Karpas-422 (cell line): ENCODE measurements at regions not wholly inside any gene's neighbourhood (a gene's known extent, or its start where the extent isn't known, plus 50 kb on each side); places are given as distances from the start of the nearest gene placed in this dataset.

Experiments
- DNase-seq: peaks from one replicate; pipeline ENCODE4 v3.0.0-alpha.2; 2015
- H2AFZ ChIP-seq: fragments of 200-600 bp; sonication (generic); 2 replicates; pipeline ENCODE4 v1.6.1; 2014; ENCODE audit warnings: antibody characterized with exemption, low read length, mixed read lengths
- H3K27ac ChIP-seq: fragments of 200-600 bp; sonication (generic); 2 replicates; pipeline ENCODE4 v1.5.1; 2014; ENCODE audit warnings: mild to moderate bottlenecking, low read length, moderate library complexity
- H3K27me3 ChIP-seq: fragments of 200-600 bp; sonication (generic); 2 replicates; pipeline ENCODE4 v1.6.1; 2014; ENCODE audit warnings: low read length, mixed read lengths
- H3K36me3 ChIP-seq: fragments of 200-600 bp; sonication (generic); 2 replicates; pipeline ENCODE4 v1.6.1; 2014; ENCODE audit warnings: low read length, mixed read lengths; ENCODE audit not compliant: insufficient read depth
- H3K4me1 ChIP-seq: fragments of 200-600 bp; sonication (generic); 2 replicates; pipeline ENCODE4 v1.6.1; 2014; ENCODE audit warnings: mild to moderate bottlenecking, low read length, mixed read lengths
- H3K4me2 ChIP-seq: fragments of 200-600 bp; sonication (generic); 2 replicates; pipeline ENCODE4 v1.6.1; 2014; ENCODE audit warnings: low read length, low read depth, mild to moderate bottlenecking; ENCODE audit not compliant: poor library complexity, severe bottlenecking
- H3K4me3 ChIP-seq: fragments of 200-600 bp; sonication (generic); 2 replicates; pipeline ENCODE4 v1.5.1; 2014; ENCODE audit warnings: mild to moderate bottlenecking, antibody characterized with exemption, low read length, mixed read lengths
- H3K79me2 ChIP-seq: fragments of 200-600 bp; sonication (generic); 2 replicates; pipeline ENCODE4 v1.6.1; 2014; ENCODE audit warnings: mild to moderate bottlenecking, low read length, mixed read lengths
- H3K9ac ChIP-seq: fragments of 200-600 bp; sonication (generic); 2 replicates; pipeline ENCODE4 v1.6.0; 2014; ENCODE audit warnings: low read length
- H3K9me2 ChIP-seq: fragments of 200-600 bp; sonication (generic), shearing (Covaris generic); replicated peaks from 2 replicates; pipeline ENCODE4 v1.6.0; 2014; ENCODE audit warnings: mild to moderate bottlenecking, low read length, moderate library complexity; ENCODE audit not compliant: insufficient read depth
- H3K9me3 ChIP-seq: fragments of 300-700, 200-600 bp; sonication (generic); 2 replicates; pipeline ENCODE4 v1.6.1; 2014; ENCODE audit warnings: low read length, mixed read lengths
- H4K20me1 ChIP-seq: fragments of 200-600 bp; sonication (generic); 2 replicates; pipeline ENCODE4 v1.6.1; 2014; ENCODE audit warnings: mild to moderate bottlenecking, antibody characterized with exemption, low read length, low read depth; ENCODE audit not compliant: insufficient read depth

- Histone ChIP-seq H2AFZ (no peak overlapping the region), H3K79me2 (no peaks in the 10 kb centered on the region), H3K4me3 (no peak overlapping the region), H3K9me2 (no peaks in the 10 kb centered on the region), H3K27me3 (no peaks in the 10 kb centered on the region), H3K9ac (no peak overlapping the region), H3K4me1 (no peaks in the 10 kb centered on the region), H3K4me2 (no peak overlapping the region), H3K9me3 (no peaks in the 10 kb centered on the region), H3K36me3 (no peaks in the 10 kb centered on the region), H3K27ac (no peak overlapping the region), H4K20me1 (no peaks in the 10 kb centered on the region)
- no peak for DNase-seq
Observed at GRCh38 chr2:37866171-37866934, 58.7 kb upstream of the RMDN2 start.

- Histone ChIP-seq H3K79me2 (no peaks in the 10 kb centered on the region), H3K4me2 (no peak overlapping the region), H3K27ac (no peak overlapping the region), H3K4me1 (no peaks in the 10 kb centered on the region), H3K4me3 (no peak overlapping the region), H3K27me3 (no peaks in the 10 kb centered on the region), H4K20me1 (no peaks in the 10 kb centered on the region), H3K9me2 (no peaks in the 10 kb centered on the region), H2AFZ (no peak overlapping the region), H3K9me3 (no peaks in the 10 kb centered on the region), H3K9ac (no peak overlapping the region), H3K36me3 (no peaks in the 10 kb centered on the region)
- no peak for DNase-seq
Observed at GRCh38 chr2:37867166-37867565, 57.9 kb upstream of the RMDN2 start.

- Histone ChIP-seq H2AFZ (no peak overlapping the region), H3K79me2 (no peaks in the 10 kb centered on the region), H3K4me1 (no peaks in the 10 kb centered on the region), H3K36me3 (no peaks in the 10 kb centered on the region), H3K4me3 (no peak overlapping the region), H4K20me1 (no peaks in the 10 kb centered on the region), H3K9me3 (no peaks in the 10 kb centered on the region), H3K4me2 (no peak overlapping the region), H3K27me3 (no peaks in the 10 kb centered on the region), H3K27ac (no peak overlapping the region), H3K9ac (no peak overlapping the region), H3K9me2 (no peaks in the 10 kb centered on the region)
- no peak for DNase-seq
Observed at GRCh38 chr2:37868866-37869265, 56.2 kb upstream of the RMDN2 start.

GRCh38 chr2:37869304-37869703, 55.8 kb upstream of the RMDN2 start:
- Histone ChIP-seq H3K9me2 (no peaks in the 10 kb centered on the region), H3K9ac (no peak overlapping the region), H3K4me3 (no peak overlapping the region), H3K9me3 (no peaks in the 10 kb centered on the region), H4K20me1 (no peaks in the 10 kb centered on the region), H2AFZ (no peak overlapping the region), H3K4me1 (no peaks in the 10 kb centered on the region), H3K27me3 (no peaks in the 10 kb centered on the region), H3K79me2 (no peaks in the 10 kb centered on the region), H3K4me2 (no peak overlapping the region), H3K36me3 (no peaks in the 10 kb centered on the region), H3K27ac (no peak overlapping the region)
- no peak for DNase-seq

- DNase-seq: no peak
- no peaks in the 10 kb centered on the region for H4K20me1 ChIP-seq
- no peaks in the 10 kb centered on the region for H3K79me2 ChIP-seq
- no peaks in the 10 kb centered on the region for H3K4me1 ChIP-seq
- H3K9me3 ChIP-seq: no peaks in the 10 kb centered on the region
- H3K4me3 ChIP-seq: no peak overlapping the region
- H3K27me3 ChIP-seq: no peaks in the 10 kb centered on the region
- no peaks in the 10 kb centered on the region for H3K36me3 ChIP-seq
- H3K27ac ChIP-seq: no peak overlapping the region
- H3K9me2 ChIP-seq: no peaks in the 10 kb centered on the region
- no peak overlapping the region for H3K9ac ChIP-seq
- H3K4me2 ChIP-seq: no peak overlapping the region
- no peak overlapping the region for H2AFZ ChIP-seq
Observed at GRCh38 chr2:37869771-37870170, 55.3 kb upstream of the RMDN2 start.

- Histone ChIP-seq H3K9me2 (no peaks in the 10 kb centered on the region), H3K9ac (no peak overlapping the region), H3K9me3 (no peaks in the 10 kb centered on the region), H3K4me1 (no peaks in the 10 kb centered on the region), H3K79me2 (no peaks in the 10 kb centered on the region), H2AFZ (no peak overlapping the region), H3K4me3 (no peak overlapping the region), H3K36me3 (no peaks in the 10 kb centered on the region), H3K27me3 (no peaks in the 10 kb centered on the region), H3K4me2 (no peak overlapping the region), H3K27ac (no peak overlapping the region), H4K20me1 (no peaks in the 10 kb centered on the region)
- DNase-seq: no peak
Observed at GRCh38 chr2:37870829-37871228, 54.3 kb upstream of the RMDN2 start.

- no peak overlapping the region for H3K4me2 ChIP-seq
- H3K27me3 ChIP-seq: no peaks in the 10 kb centered on the region
- no peak overlapping the region for H2AFZ ChIP-seq
- no peaks in the 10 kb centered on the region for H3K79me2 ChIP-seq
- no peak overlapping the region for H3K27ac ChIP-seq
- no peaks in the 10 kb centered on the region for H3K9me3 ChIP-seq
- no peak for DNase-seq
- no peak overlapping the region for H3K4me3 ChIP-seq
- H3K9ac ChIP-seq: no peak overlapping the region
- H3K36me3 ChIP-seq: no peaks in the 10 kb centered on the region
- no peaks in the 10 kb centered on the region for H4K20me1 ChIP-seq
- H3K4me1 ChIP-seq: no peaks in the 10 kb centered on the region
- H3K9me2 ChIP-seq: no peaks in the 10 kb centered on the region
Observed at GRCh38 chr2:37871456-37872191, 53.5 kb upstream of the RMDN2 start.

GRCh38 chr2:37872192-37872750, 52.8 kb upstream of the RMDN2 start:
- Histone ChIP-seq H3K27ac (no peak overlapping the region), H3K4me3 (no peak overlapping the region)

More at GRCh38 chr2:37872192-37872750, 52.8 kb upstream of the RMDN2 start:
- Histone ChIP-seq H3K4me2 (no peak overlapping the region), H3K9me2 (no peaks in the 10 kb centered on the region), H3K79me2 (no peaks in the 10 kb centered on the region), H2AFZ (no peak overlapping the region), H4K20me1 (no peaks in the 10 kb centered on the region), H3K36me3 (no peaks in the 10 kb centered on the region), H3K9me3 (no peaks in the 10 kb centered on the region), H3K4me1 (no peaks in the 10 kb centered on the region), H3K9ac (no peak overlapping the region), H3K27me3 (no peaks in the 10 kb centered on the region)
- no peak for DNase-seq
